HG02870 (cell line): ENCODE measurements at regions not wholly inside any gene's neighbourhood (a gene's known extent, or its start where the extent isn't known, plus 50 kb on each side); places are given as distances from the start of the nearest gene placed in this dataset.

Source experiments
- ATAC-seq: cut with Tn5 transposase; IDR thresholded peaks from one replicate; pipeline ENCODE4 v1.9.1; 2021; ENCODE audit warnings: mild to moderate bottlenecking, moderate library complexity; ENCODE audit not compliant: unreplicated experiment

DNA sequence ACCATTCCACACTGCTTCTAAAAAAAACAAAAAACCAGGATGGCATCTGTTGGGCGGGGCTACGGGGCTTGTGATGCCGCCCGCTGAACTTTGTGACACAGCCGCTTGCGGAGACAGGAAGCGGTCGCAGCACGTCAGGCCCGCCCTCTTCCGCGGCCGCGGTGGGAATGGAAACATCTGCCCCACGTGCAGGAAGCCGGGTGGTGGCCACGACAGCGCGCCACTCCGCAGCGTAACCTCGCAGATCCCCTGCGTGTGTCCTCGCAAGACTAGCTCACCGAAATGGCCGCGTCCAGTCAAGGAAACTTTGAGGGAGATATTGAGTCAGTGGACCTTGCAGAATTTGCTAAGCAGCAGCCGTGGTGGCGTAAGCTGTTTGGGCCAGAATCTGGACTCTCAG is 168.5 kb downstream of the SUCLG1 start:
- no peak for ATAC-seq

DNA sequence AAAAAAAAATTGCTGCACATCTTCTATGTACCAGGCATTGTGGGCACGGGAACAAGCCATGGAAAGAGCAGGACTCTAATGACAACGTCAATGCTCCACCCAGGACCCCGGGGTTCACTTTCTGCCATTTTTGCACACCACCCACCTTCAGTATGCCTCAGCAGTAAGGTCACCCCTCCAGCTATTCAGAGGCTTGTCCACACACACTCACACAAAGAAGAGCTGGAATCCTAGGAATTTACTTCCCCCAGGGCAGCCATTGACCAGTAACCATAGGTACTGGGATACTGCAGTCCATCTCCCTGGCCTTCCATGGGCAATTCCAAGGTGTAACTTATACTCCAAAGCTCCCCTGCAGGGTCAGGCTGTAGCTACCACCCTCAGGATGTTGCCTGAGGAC is 170.8 kb downstream of the SUCLG1 start:
- ATAC-seq = no peak

DNA sequence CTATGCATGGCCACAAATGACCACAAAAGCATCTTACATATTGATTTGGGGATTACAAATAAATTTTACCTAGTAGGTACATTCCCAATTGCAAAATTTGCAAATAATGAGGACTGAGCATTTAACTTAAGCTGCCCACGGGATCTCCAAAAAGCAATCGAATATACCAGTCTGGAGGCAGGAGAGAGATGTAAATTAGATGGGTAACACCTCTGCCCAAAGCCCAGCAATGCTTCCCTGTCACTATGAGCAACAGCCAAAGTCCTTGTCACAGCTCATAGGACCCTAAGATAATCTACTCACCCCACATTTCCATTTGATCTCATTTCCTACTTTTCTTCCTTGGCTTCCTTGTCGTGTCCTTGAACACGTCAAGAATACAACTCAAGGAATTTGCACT is 172.2 kb downstream of the SUCLG1 start:
- no peak for ATAC-seq

DNA sequence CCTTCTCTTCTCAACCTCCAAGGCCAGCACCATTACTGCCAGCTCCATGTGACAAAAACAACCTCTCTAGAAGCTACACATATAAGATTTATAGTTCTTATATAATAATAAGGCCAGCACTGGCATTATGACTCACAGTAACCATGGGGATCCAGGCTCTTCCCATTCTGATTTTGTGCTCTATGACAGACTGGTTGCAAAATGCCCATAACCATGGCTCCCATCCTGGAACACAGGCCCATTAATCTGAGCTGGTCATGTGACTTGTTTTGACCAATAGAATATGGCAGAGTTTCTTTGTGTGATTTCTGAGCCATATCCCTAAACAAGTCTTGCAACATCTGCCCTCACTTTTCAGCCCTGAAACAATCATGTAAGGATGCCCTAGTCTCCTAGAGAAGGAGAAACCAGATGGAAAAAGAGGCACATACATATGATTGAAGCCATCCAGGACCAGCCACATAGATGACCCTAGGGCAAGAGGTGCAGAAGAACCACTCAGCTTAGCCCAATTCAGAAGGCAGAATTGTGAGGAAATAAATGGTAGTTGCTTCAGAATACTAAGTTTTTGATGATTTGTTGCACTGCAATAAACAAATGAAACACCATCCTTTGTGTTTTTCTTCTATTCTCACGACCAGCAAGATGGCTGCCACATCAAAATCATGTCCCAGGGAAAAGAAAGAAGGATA is 173.9 kb downstream of the SUCLG1 start:
- no peak for ATAC-seq

DNA sequence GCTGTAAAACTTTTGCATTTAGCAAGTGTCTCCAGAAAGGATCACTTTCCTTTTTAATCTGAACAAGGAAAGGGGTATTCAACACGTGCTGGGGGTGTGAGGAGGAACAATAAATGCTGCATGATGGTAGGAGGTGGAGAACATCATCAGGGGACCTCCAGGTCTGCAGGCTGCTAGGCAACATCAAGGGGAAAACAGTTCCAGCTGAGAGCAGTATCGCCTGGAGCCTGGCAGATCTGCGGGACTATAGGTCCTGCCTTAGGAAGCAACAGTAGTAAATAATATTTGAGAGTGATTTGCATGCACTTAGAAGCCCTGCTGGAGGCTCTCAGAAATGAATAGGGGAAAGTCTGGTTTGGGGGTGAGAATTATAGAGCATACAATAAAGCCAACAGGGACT is 175.6 kb downstream of the SUCLG1 start:
- no peak for ATAC-seq

DNA sequence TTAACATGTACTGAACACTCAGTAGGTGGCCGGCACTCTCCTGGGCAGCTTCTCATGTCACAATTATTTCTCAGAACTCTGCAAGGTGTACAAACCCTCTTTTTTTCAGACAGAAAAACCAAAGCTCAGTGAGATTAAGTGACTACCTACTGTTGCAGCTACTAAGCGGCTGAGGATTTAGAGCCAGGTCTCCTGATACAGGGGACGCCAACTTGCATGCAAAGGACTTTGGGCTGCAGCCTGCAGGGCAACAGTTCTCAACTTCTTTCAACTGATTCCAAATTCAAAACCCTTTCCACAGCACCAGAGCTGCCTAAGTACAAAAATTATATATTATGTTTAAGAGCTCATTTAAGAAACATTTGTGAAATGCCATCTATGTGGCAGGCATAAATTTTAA is 177.6 kb downstream of the SUCLG1 start:
- no peak for ATAC-seq

DNA sequence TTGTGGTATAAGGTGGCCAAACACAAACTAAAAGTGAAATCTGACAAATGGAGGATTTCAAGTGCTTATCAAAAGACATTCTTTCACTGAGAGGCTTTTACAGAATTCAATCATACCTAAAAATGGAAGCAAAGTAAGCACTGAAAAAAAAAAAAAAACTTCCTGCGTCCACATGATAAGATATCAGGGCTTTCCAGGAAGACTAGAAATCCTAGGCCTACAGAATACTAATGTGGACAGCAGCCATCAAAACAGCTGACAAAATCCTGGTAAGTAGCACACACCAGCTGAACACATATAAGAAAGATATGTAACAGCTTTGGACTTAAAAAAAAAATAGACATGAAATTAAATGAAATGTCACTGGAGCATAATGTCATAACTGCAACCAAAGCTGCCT is 178.2 kb downstream of the SUCLG1 start:
- no peak for ATAC-seq

DNA sequence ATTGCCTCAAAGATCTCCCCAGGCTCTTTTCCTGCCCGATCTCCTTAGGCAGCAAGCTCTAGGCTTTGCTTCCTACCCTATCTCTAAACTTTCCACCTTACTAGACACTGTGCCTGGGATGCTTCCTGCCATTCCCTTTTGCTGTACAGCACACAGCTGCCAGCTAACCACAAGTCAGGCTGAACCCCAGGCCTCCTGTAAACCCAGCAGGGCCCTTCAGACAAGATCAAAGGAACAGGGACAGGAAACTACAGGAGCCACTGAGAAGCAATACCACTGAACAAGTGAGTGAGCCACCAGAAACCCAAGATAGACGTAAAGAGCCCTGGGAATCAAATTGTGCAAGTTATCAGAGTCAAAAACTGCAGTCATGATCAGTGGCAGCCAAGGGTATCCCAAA is 180.7 kb downstream of the SUCLG1 start:
- no peak for ATAC-seq

DNA sequence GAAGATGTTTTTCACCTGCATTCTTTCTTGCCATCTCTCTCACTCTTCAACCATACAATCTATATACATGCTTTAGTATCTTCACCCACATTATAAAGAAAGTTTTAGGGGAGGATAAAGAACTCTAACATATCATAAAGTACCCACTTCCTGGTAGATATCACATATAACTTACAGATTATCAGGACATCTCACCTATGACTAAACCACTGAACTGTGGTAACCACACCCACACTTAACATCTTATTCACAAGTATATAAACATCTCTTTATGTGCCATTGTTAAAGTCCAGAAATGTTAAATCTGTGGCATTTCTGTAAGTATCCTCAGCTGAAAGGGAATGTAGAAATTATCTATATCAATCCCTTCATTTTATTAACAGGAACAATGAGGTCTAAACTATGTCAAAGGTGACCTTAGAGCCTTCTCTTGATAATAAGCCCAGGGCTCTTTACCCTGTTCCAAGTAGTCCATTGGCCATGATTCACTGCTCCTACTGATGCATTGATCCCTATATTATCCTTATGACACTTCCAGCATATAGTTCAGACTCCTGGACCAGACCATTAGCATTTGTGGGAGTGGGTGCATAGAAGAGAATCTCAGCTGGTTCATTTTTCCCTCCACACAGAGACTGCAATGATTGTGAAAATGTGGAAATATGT is 182.4 kb downstream of the SUCLG1 start:
- no peak for ATAC-seq

DNA sequence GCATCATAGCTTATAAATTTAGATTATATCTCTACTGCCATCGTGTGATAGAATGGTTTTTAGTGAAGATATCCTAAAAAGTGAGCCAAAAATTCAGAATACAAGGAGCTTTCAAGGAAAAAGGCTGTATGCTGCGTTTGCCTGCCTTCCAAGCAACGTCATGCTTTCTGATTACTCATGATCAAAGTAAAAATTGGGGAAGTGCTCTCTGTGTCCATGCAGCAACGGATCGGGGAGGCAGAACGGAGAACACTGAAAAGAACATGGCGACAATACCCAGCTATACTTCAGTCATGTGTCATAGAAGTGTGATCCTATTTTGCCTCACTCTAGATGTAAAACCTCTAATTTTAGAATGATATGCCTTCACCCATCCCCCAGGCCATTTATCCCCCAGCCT is 185.7 kb downstream of the SUCLG1 start:
- ATAC-seq = no peak

DNA sequence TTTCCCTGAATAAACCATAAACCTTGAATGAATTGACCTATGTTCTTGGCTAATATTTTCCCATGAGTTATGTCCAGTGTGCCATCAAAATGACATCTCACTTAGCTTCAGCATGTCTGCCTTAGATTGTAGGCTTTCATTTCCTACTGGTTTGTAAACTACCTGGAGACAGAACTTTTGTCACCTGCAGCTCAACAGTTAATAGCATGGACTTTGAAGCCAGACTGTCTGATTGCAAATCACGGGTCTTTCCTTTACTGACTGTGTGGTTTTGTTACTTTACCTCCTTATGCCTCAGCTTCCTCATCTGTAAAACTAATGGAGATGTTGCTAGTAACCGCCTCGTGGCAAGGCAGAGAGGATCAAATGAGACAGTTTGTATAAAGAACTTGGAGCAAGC is 187.1 kb downstream of the SUCLG1 start:
- no peak for ATAC-seq

DNA sequence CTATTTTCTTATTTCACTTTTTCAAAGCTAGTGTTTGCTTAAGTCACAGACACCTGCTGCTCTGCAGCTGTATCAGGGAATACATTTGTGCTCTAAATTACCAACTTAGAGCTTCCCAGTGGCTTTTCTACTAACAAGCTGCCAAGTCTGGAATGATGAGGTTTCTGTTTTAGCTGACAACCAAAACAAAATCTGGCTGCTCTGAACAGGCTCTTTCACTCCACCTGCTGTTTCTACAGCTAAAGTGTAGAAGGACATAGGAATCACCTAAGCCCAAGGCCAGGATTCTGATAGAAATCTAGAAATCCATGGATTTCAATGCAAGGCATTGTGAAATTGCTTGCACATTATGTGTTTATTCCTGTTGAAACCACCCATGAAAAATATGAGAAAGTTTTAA is 201.2 kb downstream of the SUCLG1 start:
- no peak for ATAC-seq

DNA sequence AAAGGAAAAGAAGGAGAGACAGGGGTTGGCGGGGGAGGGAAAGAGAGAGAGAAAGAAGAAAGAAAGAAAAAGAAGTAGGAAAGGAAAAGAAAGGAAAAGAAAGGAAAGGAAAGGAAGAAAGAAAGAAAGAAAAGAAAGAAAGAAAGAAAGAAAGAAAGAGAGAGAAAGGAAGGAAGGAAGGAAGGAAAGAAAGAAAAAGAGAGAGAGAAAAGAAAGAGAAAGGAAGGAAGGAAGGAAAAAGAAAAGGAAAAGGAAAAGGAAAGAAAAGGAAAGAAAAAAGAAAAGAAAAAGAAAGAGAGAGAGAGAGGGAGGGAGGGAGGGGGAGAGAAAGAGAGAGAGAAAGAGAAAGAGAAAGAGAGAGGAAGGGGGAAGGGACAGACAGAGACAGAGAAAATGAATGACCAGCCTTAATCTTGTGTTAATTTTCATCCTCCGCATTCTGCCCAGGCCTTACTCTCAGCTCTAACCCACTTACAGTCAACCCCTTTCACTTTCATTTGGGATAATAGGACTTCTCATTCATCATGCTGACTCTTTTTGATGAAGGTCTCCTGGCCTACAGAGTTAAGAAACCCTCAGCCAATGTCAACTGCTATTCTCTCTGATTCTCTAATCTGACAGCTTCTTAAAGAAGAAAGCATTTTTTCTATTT is 207.3 kb downstream of the SUCLG1 start:
- no peak for ATAC-seq

DNA sequence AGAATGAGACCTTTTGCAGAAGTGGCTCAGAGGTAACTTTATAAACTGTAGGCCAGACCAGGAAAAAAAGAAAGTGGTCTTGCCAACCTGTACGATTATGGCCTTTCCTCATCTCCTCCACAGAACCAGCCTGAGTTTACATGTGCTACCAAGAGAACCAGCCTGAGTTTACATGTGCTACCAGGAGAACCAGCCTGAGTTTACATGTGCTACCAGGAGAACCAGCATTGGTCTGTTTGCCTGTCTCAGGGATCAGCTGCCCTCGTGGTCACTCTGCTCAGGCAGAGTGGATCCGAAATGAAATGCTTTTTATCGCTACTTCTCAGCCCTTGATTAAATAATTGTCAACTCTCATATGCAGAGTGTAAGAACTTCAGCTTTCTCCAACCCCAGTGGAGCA is 209.9 kb downstream of the SUCLG1 start:
- ATAC-seq = no peak

DNA sequence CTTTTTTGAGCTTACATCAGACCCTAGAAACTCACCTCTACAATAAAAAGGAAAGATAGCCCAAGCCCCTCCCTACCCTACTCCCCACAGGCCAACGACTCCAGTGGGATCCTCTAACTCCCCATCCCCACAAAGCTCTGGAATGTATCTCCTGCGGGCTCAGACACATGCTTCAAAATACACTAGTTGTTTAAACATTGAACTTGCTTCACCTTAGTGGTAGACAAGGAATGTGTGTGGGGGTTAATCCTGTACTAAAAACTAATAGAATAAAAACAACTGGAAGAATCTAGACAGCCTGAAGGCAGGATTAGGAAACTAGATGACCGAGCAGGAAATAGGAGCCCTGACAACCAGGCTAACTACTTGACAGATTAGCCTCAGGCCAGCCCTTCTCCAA is 211.5 kb downstream of the SUCLG1 start:
- ATAC-seq = no peak

DNA sequence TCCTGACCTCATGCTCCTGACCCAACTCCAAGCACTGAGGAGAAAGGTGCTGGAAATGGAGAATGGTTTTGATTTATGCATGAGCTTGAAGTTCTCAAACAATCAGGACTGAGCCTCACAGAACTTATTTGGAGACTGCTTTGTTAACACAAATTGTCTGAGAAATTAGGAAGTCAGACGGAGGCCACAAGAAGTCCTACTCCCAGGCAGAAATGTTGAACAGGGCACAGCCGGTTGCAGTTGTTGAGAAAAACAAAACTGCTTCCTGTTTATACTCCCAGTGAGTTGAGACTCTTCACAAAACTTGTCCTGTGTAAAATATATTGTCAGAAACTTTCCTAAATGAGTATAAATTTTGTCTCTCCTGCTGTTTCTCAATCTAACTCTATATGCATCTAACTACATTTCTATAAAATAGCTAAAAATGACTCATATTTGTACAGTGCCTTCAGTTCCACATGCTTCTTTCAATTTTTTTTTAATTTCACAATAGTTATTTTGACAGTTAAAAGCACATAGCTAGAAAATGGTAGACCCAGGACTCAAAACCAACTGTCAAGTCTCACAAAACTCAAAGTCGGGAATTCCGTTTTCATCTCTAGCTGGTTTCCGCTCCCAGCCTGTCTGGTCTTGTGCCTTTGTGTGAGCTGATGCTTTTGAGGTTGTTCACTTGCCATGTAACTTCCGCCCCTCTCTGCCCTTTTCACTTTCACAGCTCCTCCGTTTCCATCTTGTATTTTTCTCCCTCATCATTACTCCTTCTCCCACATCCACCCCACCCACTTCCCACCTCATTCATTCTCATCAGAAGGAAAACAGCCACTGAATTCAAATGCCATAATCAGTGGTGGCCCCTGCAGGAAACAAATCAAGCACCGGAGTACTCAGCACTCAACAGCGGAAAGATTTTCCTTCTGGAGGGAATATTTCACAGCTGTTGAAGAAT is 215.0 kb downstream of the SUCLG1 start:
- no peak for ATAC-seq

DNA sequence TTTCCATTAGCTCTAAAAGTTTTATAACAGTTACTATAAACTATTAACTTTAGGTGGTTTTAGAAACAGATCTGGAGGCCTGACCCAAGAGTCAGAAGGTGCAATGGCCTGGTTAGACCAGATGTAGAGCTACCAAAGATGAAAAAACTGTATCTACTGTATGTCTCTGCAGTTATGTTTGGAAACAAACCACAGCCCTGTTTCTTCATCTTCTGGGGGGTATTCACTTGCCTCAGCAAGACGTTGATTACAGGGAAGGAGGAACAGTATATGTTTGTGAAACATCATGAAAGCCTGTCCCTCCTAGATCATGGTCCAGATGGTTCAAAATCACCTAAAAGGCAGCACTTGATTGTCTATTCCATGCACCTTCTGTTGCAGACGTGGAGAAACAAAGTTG is 220.2 kb downstream of the SUCLG1 start:
- ATAC-seq = no peak

DNA sequence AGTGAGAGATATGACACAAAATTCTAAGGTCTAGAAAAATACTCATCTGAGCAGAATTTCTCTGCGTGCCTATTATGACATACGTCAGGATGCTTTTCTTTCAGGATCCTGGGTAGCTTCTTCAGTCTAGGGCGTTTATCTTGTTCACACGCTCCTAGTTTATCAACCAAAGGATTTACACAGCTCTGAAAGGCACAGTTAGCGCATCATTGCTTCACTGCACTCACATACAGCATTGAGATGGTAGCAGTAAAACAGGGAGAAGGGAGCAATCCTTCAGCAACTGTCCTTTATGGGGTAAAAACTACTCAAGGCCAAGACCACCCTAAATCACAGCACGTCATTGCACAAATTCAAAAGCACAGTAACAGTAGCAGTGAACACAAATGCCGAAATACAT is 222.8 kb downstream of the SUCLG1 start:
- ATAC-seq = no peak

DNA sequence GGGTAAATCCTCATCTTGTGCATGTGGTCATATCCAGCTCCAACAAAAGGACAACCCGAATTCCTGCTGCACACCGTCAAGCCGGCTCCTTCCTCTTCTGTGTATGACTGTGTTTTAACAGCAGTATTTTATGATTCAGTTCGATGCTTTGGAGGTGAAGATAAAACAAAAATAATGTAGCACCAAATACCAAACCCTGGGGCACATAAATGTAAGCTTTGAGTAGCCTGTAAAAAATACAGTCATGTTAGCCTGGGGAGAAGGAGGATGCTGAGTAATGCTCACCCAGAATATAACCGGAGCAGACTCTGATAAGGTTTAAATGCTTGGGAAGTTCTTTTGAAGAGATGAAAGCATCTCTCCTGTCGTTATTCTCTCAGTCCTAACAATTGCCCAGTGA is 225.0 kb downstream of the SUCLG1 start:
- no peak for ATAC-seq

DNA sequence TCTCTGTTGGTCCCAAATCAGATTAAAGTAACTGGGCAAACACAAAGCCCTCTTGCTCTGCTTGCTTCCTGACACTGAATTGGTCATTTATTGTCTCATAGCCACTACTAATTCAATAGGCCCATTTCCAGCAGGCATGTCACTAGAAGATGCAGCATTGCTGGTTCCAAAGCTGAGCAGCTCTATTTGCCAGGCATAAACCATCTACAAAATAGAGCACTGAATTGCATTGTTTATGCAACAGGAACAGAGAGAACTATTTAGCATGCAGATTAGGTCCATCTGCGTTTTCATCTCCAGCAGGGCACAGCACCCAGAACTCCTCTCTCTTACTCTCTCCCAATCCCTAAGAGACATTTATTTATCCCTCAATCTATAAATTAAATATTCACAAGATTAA is 227.6 kb downstream of the SUCLG1 start:
- no peak for ATAC-seq

DNA sequence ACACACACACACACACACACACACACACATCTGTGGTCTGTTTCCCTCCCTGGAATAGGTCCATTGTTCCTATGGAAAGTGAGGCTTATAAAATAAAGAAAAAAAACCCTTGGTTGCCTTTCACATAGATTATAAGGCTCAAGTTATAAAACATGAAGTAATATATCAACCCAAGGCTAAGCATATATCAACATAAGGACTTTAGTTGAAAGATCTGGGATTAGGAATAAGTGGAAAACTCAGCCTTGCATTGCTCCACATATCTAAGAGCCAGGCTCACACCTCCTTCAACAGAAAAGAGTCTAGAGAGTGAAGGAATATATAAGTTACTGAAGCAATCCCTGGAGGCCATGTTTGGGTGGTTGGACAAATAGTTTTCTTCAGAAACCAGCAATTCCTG is 235.0 kb downstream of the SUCLG1 start:
- no peak for ATAC-seq
